Smooth muscle cell (in vitro differentiated cells): ENCODE measurements at regions not wholly inside any gene's neighbourhood (a gene's known extent, or its start where the extent isn't known, plus 50 kb on each side); places are given as distances from the start of the nearest gene placed in this dataset.

Experiments
- DNase-seq: peaks from one replicate; lab custom pipeline; 2025; ENCODE audit not compliant: unreplicated experiment; lab: John Stamatoyannopoulos, UW
- H2AFZ ChIP-seq: fragments of 200-600 bp; sonication (generic); 2 replicates; pipeline ENCODE4 v1.6.0; 2016; ENCODE audit warnings: antibody characterized with exemption, low read depth, mild to moderate bottlenecking
- H3F3A ChIP-seq: fragments of 200-600 bp; sonication (generic); 2 replicates; pipeline ENCODE4 v1.6.0; 2017; ENCODE audit warnings: antibody characterized with exemption, low read depth
- H3K27ac ChIP-seq: fragments of 200-600 bp; sonication (generic); 2 replicates; pipeline ENCODE4 v1.5.1; 2016; ENCODE audit warnings: low read depth, mild to moderate bottlenecking
- H3K27me3 ChIP-seq: fragments of 200-600 bp; sonication (generic); 2 replicates; pipeline ENCODE4 v1.6.1; 2016; ENCODE audit warnings: low read depth, mild to moderate bottlenecking
- H3K36me3 ChIP-seq: fragments of 200-600 bp; sonication (generic); 2 replicates; pipeline ENCODE4 v1.5.1; 2016; ENCODE audit warnings: low read depth
- H3K4me1 ChIP-seq: fragments of 200-600 bp; sonication (generic); 2 replicates; pipeline ENCODE4 v1.5.1; 2016; ENCODE audit warnings: low read depth
- H3K4me2 ChIP-seq: fragments of 200-600 bp; sonication (generic); 2 replicates; pipeline ENCODE4 v1.6.0; 2016; ENCODE audit warnings: mild to moderate bottlenecking
- H3K4me3 ChIP-seq: fragments of 200-600 bp; sonication (generic); 2 replicates; pipeline ENCODE4 v1.5.1; 2016; ENCODE audit warnings: mild to moderate bottlenecking
- H3K79me2 ChIP-seq: fragments of 200-600 bp; sonication (generic); 2 replicates; pipeline ENCODE4 v1.6.0; 2016; ENCODE audit warnings: low read depth, mild to moderate bottlenecking
- H3K9ac ChIP-seq: fragments of 200-600 bp; sonication (generic); 2 replicates; pipeline ENCODE4 v1.6.0; 2016; ENCODE audit warnings: low read depth
- H3K9me3 ChIP-seq: fragments of 200-600 bp; sonication (generic); replicated peaks from 2 replicates; pipeline ENCODE4 v1.5.1; 2016; ENCODE audit warnings: low read depth
- H4K20me1 ChIP-seq: fragments of 200-600 bp; sonication (generic); 2 replicates; pipeline ENCODE4 v1.6.0; 2016; ENCODE audit warnings: low read depth
- WGBS: methylation state at CpG from one replicate; pipeline ENCODE4 v1.1.7; 2016; ENCODE audit warnings: low lambda C conversion rate; 5-methylcytosine and 5-hydroxymethylcytosine counted together
- TF ChIP-seq, protein P1 (sequence below): fragments of 200-600 bp; sonication (generic); IDR thresholded peaks from 2 replicates; pipeline ENCODE4 v1.5.1; 2017; ENCODE audit warnings: borderline replicate concordance, mild to moderate bottlenecking, antibody characterized with exemption; ENCODE audit not compliant: insufficient read depth, poor library complexity, severe bottlenecking

DNA sequence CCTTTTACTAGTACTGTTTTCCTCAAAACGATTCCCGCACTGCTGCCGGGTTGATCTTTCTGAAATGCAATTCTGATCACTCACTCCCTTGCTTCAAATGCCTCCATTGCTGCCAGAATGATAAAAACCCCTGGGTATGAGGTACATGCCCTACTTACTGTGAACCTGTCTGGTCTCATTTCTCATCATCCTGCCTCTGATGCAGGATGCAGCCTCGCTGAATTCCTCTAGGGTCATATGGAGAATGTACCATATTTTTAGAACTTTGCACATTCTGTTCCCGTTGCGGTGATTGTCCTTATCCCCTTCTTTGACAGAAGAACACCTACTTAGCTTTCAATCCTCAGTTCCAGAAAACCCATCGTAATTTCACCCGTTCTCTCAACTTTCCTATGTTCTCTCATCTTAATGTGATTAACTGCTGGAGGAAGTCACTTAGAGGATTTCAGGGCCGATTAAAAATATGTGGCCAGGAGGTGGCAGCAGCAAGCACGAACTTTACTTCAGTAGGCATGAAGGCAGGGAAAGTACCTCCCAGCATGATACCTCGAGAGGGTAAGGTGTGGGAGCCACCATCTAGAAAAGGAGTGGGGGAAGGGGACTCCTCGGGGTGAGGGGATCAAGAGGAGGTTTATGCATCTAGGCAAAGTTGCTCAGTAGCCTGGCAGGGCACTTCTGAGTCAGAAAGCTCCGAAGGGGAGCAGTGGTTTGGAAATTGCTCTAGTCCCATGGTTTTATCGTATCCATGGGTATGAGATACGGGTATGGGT, 361.5 kb upstream of the ZP4 start:
- Histone ChIP-seq H3K4me1 (no peaks in the 10 kb centered on the region), H3K27me3 (no peaks in the 10 kb centered on the region), H4K20me1 (no peaks in the 10 kb centered on the region), H3K9me3 (no peaks in the 10 kb centered on the region), H2AFZ (no peak overlapping the region), H3K9ac (no peak overlapping the region), H3K36me3 (no peaks in the 10 kb centered on the region), H3K27ac (no peak overlapping the region), H3K79me2 (no peaks in the 10 kb centered on the region), H3K4me3 (no peak overlapping the region), H3K4me2 (no peak overlapping the region), H3F3A (no peaks in the 10 kb centered on the region)
- DNase-seq = no peak
- TF ChIP-seq, protein P1, sequence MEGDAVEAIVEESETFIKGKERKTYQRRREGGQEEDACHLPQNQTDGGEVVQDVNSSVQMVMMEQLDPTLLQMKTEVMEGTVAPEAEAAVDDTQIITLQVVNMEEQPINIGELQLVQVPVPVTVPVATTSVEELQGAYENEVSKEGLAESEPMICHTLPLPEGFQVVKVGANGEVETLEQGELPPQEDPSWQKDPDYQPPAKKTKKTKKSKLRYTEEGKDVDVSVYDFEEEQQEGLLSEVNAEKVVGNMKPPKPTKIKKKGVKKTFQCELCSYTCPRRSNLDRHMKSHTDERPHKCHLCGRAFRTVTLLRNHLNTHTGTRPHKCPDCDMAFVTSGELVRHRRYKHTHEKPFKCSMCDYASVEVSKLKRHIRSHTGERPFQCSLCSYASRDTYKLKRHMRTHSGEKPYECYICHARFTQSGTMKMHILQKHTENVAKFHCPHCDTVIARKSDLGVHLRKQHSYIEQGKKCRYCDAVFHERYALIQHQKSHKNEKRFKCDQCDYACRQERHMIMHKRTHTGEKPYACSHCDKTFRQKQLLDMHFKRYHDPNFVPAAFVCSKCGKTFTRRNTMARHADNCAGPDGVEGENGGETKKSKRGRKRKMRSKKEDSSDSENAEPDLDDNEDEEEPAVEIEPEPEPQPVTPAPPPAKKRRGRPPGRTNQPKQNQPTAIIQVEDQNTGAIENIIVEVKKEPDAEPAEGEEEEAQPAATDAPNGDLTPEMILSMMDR = peak; percentile 54
- WGBS = 63% methylated on average over 15 of the region's 15 CpGs

- Histone ChIP-seq H4K20me1 (no peaks in the 10 kb centered on the region), H2AFZ (no peak overlapping the region), H3K4me2 (no peak overlapping the region), H3K27me3 (no peaks in the 10 kb centered on the region), H3K27ac (no peak overlapping the region), H3F3A (no peaks in the 10 kb centered on the region), H3K4me1 (no peaks in the 10 kb centered on the region), H3K9me3 (no peaks in the 10 kb centered on the region), H3K36me3 (no peaks in the 10 kb centered on the region), H3K9ac (no peak overlapping the region), H3K4me3 (no peak overlapping the region), H3K79me2 (no peaks in the 10 kb centered on the region)
- 96% methylated on average over 3 of the region's 3 CpGs for WGBS
- TF ChIP-seq, protein P1 = no peak
- no peak for DNase-seq
Measured at GRCh38 chr1:238248356-238248755, 357.6 kb upstream of the ZP4 start.

DNA sequence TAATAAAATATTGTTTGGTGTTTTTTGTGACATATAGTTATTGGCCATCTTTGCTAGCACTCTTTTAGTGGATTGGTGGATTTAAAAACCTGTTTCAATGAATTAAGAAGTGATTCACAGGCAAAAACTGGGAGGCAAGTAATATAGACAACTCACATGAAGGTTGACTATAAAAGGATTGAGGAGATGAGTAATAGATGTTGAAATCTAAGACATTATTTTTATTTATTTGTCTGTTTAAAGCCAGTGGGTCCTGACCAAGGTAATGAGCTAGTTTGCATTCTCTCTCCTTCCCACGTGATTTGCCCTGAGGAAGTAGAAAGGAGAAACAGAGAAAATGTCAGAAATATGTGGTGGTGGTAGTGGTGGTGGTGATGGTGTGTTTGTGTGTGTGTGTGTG, 351.5 kb upstream of the ZP4 start:
- WGBS = 66% methylated on average over 1 of the region's 1 CpG
- H3K4me3 ChIP-seq = no peak overlapping the region

More for the DNA sequence above, 351.5 kb upstream of the ZP4 start:
- H3K27ac ChIP-seq = no peak overlapping the region
- no peaks in the 10 kb centered on the region for H3F3A ChIP-seq
- DNase-seq = no peak
- H3K27me3 ChIP-seq = no peaks in the 10 kb centered on the region
- no peak overlapping the region for H2AFZ ChIP-seq
- H3K4me2 ChIP-seq = no peak overlapping the region
- no peaks in the 10 kb centered on the region for H3K36me3 ChIP-seq
- no peaks in the 10 kb centered on the region for H3K9me3 ChIP-seq
- no peak overlapping the region for H3K9ac ChIP-seq
- TF ChIP-seq, protein P1 = no peak
- H3K79me2 ChIP-seq = no peaks in the 10 kb centered on the region
- no peaks in the 10 kb centered on the region for H3K4me1 ChIP-seq
- H4K20me1 ChIP-seq = no peaks in the 10 kb centered on the region
